Stimulated activated CD4-positive, alpha-beta T cell treated with anti-CD3 and anti-CD28 coated beads, TNF-alpha, amount 100 ng/mL, for 48 hours (primary cell): ENCODE measurements at regions not wholly inside any gene's neighbourhood (a gene's known extent, or its start where the extent isn't known, plus 50 kb on each side); places are given as distances from the start of the nearest gene placed in this dataset.
"Not testable (repeated sequence)": the region's sequence is repeated elsewhere in the genome, so short reads cannot be mapped to it uniquely, and the experiment has no call there.

Experiments used
- DNase-seq, 3 donors: peaks; one replicate each; pipeline ENCODE4 v3.0.0-alpha.2; 2020; ENCODE audit warnings: low read depth in 3 of 3

GRCh38 chr22:46026899-46027210 is 49.9 kb upstream of the WNT7B start:
- no peak for DNase-seq

GRCh38 chr22:46027211-46028105 is 50.5 kb upstream of the WNT7B start:
- no peak for DNase-seq

GRCh38 chr22:46028106-46028991 is 51.4 kb upstream of the WNT7B start:
- DNase-seq, result no peak

GRCh38 chr22:46029036-46029435 is 52.1 kb upstream of the WNT7B start:
- DNase-seq, result no peak

GRCh38 chr22:46029574-46030200 is 52.7 kb upstream of the WNT7B start:
- no peak for DNase-seq

- DNase-seq, result no peak
Observed at GRCh38 chr22:46030231-46030880, 53.4 kb upstream of the WNT7B start.

GRCh38 chr22:46031066-46031465 is 54.1 kb upstream of the WNT7B start:
- no peak for DNase-seq

GRCh38 chr22:46031557-46031956 is 54.6 kb upstream of the WNT7B start:
- no peak for DNase-seq

GRCh38 chr22:46031965-46032851 is 55.2 kb upstream of the WNT7B start:
- DNase-seq, result no peak

- DNase-seq, result no peak
Observed at GRCh38 chr22:46033256-46034200, 56.6 kb upstream of the WNT7B start.

GRCh38 chr22:46034480-46034879 is 57.5 kb upstream of the WNT7B start:
- not testable (repeated sequence) for DNase-seq

GRCh38 chr22:46035380-46035741 is 58.4 kb upstream of the WNT7B start:
- no peak for DNase-seq

- DNase-seq, result peak; percentile 100
Observed at GRCh38 chr22:46035742-46036557, 59.0 kb upstream of the WNT7B start.

- DNase-seq, result peak in 1 of 3 donors; percentile 31
Observed at GRCh38 chr22:46036558-46037408, 59.8 kb upstream of the WNT7B start.

- no peak for DNase-seq
Observed at GRCh38 chr22:46038174-46038487, 61.2 kb upstream of the WNT7B start.

- no peak for DNase-seq
Observed at GRCh38 chr22:46038516-46039430, 61.8 kb upstream of the WNT7B start.

- DNase-seq, result no peak
Observed at GRCh38 chr22:46039535-46039934, 62.6 kb upstream of the WNT7B start.
